ENCODE measurements at regions not wholly inside any gene's neighbourhood (a gene's known extent, or its start where the extent isn't known, plus 50 kb on each side); places are given as distances from the start of the nearest gene placed in this dataset.

DNA sequence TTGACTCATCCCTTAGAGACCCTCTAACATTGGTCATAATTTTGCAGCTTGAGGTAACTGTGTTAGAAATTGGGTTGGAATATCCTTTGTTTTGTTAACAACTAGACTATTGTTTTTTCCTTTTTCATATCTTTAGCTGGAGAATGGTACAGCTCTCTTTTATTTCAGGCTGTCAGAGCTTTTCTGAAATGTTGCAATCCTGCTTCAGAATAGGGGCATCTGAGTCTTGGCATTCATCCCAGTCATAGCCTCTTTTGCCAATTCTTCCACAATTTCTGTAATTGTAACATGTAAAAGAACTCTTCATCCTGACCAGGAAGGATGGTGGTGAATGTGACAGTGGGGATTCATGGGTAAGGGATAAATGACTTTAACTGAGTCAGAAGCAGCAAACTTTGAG, 128.7 kb downstream of the FHIP1A start:
- TF ChIP-seq, protein P1, sequence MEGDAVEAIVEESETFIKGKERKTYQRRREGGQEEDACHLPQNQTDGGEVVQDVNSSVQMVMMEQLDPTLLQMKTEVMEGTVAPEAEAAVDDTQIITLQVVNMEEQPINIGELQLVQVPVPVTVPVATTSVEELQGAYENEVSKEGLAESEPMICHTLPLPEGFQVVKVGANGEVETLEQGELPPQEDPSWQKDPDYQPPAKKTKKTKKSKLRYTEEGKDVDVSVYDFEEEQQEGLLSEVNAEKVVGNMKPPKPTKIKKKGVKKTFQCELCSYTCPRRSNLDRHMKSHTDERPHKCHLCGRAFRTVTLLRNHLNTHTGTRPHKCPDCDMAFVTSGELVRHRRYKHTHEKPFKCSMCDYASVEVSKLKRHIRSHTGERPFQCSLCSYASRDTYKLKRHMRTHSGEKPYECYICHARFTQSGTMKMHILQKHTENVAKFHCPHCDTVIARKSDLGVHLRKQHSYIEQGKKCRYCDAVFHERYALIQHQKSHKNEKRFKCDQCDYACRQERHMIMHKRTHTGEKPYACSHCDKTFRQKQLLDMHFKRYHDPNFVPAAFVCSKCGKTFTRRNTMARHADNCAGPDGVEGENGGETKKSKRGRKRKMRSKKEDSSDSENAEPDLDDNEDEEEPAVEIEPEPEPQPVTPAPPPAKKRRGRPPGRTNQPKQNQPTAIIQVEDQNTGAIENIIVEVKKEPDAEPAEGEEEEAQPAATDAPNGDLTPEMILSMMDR (IDR thresholded peaks at IDR 0.05; ENCODE audit: insufficient read depth, low read depth, low read length), result no peak
- TF ChIP-seq EZH2 (IDR thresholded peaks at IDR 0.05; ENCODE audit: insufficient read depth, low read length), result no peak

Data from astrocyte (in vitro differentiated cells and primary cell).